Right lobe of liver (tissue), 6 donors: ENCODE measurements at regions not wholly inside any gene's neighbourhood (a gene's known extent, or its start where the extent isn't known, plus 50 kb on each side); places are given as distances from the start of the nearest gene placed in this dataset.

Experiments
- ATAC-seq, 4 donors: fragments of 200-7000 bp; cut with Tn5 transposase; one replicate each; pipeline ENCODE4 v1.9.1; 2020; ENCODE audit warnings: mild to moderate bottlenecking in 4 of 4, moderate library complexity in 4 of 4
- DNase-seq, 3 donors: peaks; one replicate each; pipeline ENCODE4 v3.0.0-alpha.2; 2020
- H3K27ac ChIP-seq, 3 donors: fragments of 200-600 bp; one replicate each; pipeline ENCODE4 v1.8.0; 2022
- H3K27me3 ChIP-seq, 2 donors: fragments of 200-600 bp; one replicate each; pipeline ENCODE4 v1.8.0; 2022
- H3K36me3 ChIP-seq, 4 donors: fragments of 200-600 bp; sonication (generic) in 1 of 4; one replicate each; pipeline versions ENCODE4 v1.5.1 to v1.8.0; 2017 to 2022; ENCODE audit warnings: control low read depth in 1 of 4
- H3K4me1 ChIP-seq, 4 donors: fragments of 200-600 bp; sonication (generic) in 1 of 4; one replicate each; pipeline versions ENCODE4 v1.5.1 to v1.8.0; 2017 to 2022; ENCODE audit warnings: control low read depth in 1 of 4
- H3K4me3 ChIP-seq, 3 donors: fragments of 200-600 bp; one replicate each; pipeline ENCODE4 v1.8.0; 2022
- H3K9me3 ChIP-seq, 4 donors: fragments of 200-600 bp; sonication (generic) in 1 of 4; one replicate each; pipeline versions ENCODE4 v1.5.1 to v1.8.0; 2017 to 2022; ENCODE audit warnings: control low read depth in 1 of 4
- CTCF ChIP-seq, 4 donors: fragments of 200-600 bp in 3 of 4; fragments of 450-650 bp in 1 of 4; IDR thresholded peaks; one replicate each; pipeline versions ENCODE4 v1.5.1 to v1.8.0; 2016 to 2022; ENCODE audit warnings: antibody characterized with exemption in 4 of 4, mild to moderate bottlenecking in 2 of 4
- POLR2A ChIP-seq: fragments of 450-650 bp; IDR thresholded peaks from one replicate; pipeline ENCODE4 v1.6.1; 2017; ENCODE audit warnings: antibody characterized with exemption, mild to moderate bottlenecking
- WGBS: methylation state at CpG from one replicate; pipeline ENCODE4 v1.1.6; 2018; ENCODE audit warnings: low coverage, low lambda C conversion rate; ENCODE audit not compliant: insufficient coverage; ENCODE audit errors: missing lambda C conversion rate; 5-methylcytosine and 5-hydroxymethylcytosine counted together
- intact Hi-C, 2 donors: fragments of 100-400 bp; cut with DNase I; formaldehyde crosslinking; loops; one replicate each; pipeline versions ENCODE4 v1.11.2 to v1.14.1; 2022
- donor health status: DM: no; HTN: yes; CAD: no.
- donor health status: DM: no; HTN: no; CAD: no.
- donor health status: DM: no; HTN: no; CAD: no.
- donor health status: DM: no; HTN: yes; CAD: no.
- donor health status: DM: no; HTN: yes; CAD: no.

DNA sequence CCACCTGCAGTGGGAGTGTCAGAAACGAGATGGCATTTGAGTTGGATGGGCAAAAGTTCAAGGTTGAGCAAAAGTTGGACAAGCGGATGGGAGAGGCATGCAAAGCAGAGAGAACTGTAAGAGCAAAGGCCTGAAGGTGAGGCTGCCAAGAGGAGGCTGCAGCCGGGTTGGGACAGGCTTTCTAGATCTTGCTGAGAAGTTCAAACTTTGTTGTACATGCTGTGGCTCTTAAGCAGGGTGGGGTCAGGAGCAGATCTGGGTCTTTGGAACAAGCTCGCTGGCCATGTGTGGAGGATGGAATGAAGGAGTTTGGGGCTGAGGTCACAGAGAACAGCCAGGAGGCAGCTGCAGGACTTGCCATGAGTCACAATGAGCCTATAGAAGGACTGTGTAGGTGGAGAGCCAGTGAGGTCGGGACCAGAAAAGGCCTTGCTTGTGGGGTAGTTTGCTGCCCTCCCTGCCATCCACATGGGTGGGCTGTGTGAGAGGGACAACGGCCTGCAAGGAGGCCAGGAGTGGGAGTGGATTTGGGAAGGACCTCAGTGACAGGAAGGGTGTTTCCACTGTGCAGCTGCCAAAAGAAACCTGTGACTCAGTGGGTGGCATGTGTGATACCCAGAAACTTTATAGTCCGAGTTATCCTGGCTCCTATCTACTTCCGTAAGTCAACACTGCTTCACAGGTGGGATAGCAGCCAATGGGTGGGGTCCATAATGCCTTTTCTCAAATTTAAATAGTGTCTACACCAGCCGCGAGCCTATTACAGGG is 210.4 kb downstream of the MID1IP1 start:
- Histone ChIP-seq H3K9me3 (no peaks in the 10 kb centered on the region), H3K4me1 (peaks cover 0 to 5% (median 0%) of the 10 kb centered on the region in 4 donors), H3K27ac (no peak overlapping the region), H3K36me3 (no peaks in the 10 kb centered on the region), H3K4me3 (no peak overlapping the region), H3K27me3 (no peaks in the 10 kb centered on the region)
- intact Hi-C loops, result no loop called here
- peak; percentile 62 to 81 (median 72) for ATAC-seq
- TF ChIP-seq POLR2A (no peak), CTCF (IDR thresholded peaks at IDR 0.05) (no peak)
- DNase-seq, result peak in 2 of 3 donors; percentile 51 to 54
- 52% methylated on average over 9 of the region's 10 CpGs for WGBS

- intact Hi-C loops, result no loop called here
- H3K4me3 ChIP-seq, result no peak overlapping the region
- H3K36me3 ChIP-seq, result no peaks in the 10 kb centered on the region
- no peak for ATAC-seq
- TF ChIP-seq POLR2A (no peak), CTCF (IDR thresholded peaks at IDR 0.05) (no peak)
- no peaks in the 10 kb centered on the region for H3K27me3 ChIP-seq
- 67% methylated on average over 3 of the region's 4 CpGs for WGBS
- H3K27ac ChIP-seq, result no peak overlapping the region
- no peaks in the 10 kb centered on the region for H3K9me3 ChIP-seq
- DNase-seq, result no peak
- peaks cover 0 to 13% (median 0%) of the 10 kb centered on the region in 4 donors for H3K4me1 ChIP-seq
Observed at GRCh38 chrX:39012621-39013111, 211.4 kb downstream of the MID1IP1 start.

DNA sequence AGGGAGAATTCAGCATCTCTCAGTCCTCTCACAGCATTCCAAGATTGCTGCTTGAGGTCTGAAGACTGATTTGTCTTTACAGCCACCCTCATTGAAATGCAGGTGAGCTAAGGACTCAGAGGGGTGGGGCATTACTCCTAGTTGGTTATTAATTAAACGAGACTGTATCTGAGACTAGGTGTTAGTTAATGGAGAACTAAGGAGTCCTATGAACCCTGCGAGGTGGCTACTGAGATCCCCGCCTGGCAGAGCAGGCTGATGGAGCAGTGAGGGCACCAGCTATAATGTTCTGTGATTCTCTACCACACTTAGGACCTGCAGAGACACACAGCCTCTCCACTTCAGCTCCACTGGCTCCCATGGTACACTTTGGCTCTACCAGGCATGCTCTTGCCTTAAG is 215.3 kb downstream of the MID1IP1 start:
- no peaks in the 10 kb centered on the region for H3K27me3 ChIP-seq
- H3K27ac ChIP-seq, result no peak overlapping the region
- TF ChIP-seq CTCF (IDR thresholded peaks at IDR 0.05), result no peak
- intact Hi-C loops, result no loop called here
- no peaks in the 10 kb centered on the region for H3K9me3 ChIP-seq
- WGBS, result 31% methylated on average over 3 of the region's 3 CpGs
- peaks cover 0 to 13% (median 0%) of the 10 kb centered on the region in 4 donors for H3K4me1 ChIP-seq
- DNase-seq (peak in 1 of 3 donors; percentile 25), ATAC-seq (peak; percentile 69 to 88 (median 80))
- no peak overlapping the region for H3K4me3 ChIP-seq
- H3K36me3 ChIP-seq, result no peaks in the 10 kb centered on the region

GRCh38 chrX:39017077-39017476 is 215.8 kb downstream of the MID1IP1 start:
- intact Hi-C loops, result no loop called here
- Histone ChIP-seq H3K9me3 (no peaks in the 10 kb centered on the region), H3K4me3 (no peak overlapping the region), H3K4me1 (peaks cover 0 to 13% (median 0%) of the 10 kb centered on the region in 4 donors), H3K27ac (no peak overlapping the region), H3K27me3 (no peaks in the 10 kb centered on the region), H3K36me3 (no peaks in the 10 kb centered on the region)
- TF ChIP-seq POLR2A, result no peak
- TF ChIP-seq CTCF (IDR thresholded peaks at IDR 0.05), result peak; percentile 30 to 42 (median 30)
- peak; percentile 76 to 91 (median 78) for ATAC-seq
- DNase-seq, result peak in 2 of 3 donors; percentile 36 to 48
- 42% methylated on average over 4 of the region's 4 CpGs for WGBS
